OCI-LY7 (cell line): ENCODE measurements at regions not wholly inside any gene's neighbourhood (a gene's known extent, or its start where the extent isn't known, plus 50 kb on each side); places are given as distances from the start of the nearest gene placed in this dataset.

ENCODE experiments used
- BruUV-seq: library from RNA; stranded (reverse); fragments of 400-500 nt; replicated peaks from 2 replicates; lab custom pipeline; 2021; lab: Mats Ljungman, UMichigan
- CTCF ChIA-PET: fragments of 300-600 bp; sonication (Branson Sonifier 250); formaldehyde crosslinking; loops from one replicate; lab custom pipeline; 2022; ENCODE audit warnings: antibody characterized with exemption; ENCODE audit not compliant: unreplicated experiment; lab: Charles Lee
- POLR2A ChIA-PET: fragments of 300-600 bp; sonication (Branson Sonifier 250); formaldehyde crosslinking; loops from one replicate; lab custom pipeline; 2022; ENCODE audit warnings: antibody characterized with exemption; lab: Charles Lee
- DNase-seq: peaks from one replicate; pipeline ENCODE4 v3.0.0-alpha.2; 2015; ENCODE audit warnings: low spot score
- H2AFZ ChIP-seq: fragments of 200-600 bp; sonication (generic), shearing (Covaris generic); 2 replicates; pipeline ENCODE4 v1.6.1; 2014; ENCODE audit warnings: mild to moderate bottlenecking, antibody characterized with exemption, low read length, moderate library complexity
- H3K27ac ChIP-seq: fragments of 200-600 bp; sonication (generic); 2 replicates; pipeline ENCODE4 v1.5.1; 2014; ENCODE audit warnings: mixed run types, low read depth, mild to moderate bottlenecking, moderate library complexity, low read length, inconsistent platforms; ENCODE audit not compliant: poor library complexity, severe bottlenecking
- H3K36me3 ChIP-seq: fragments of 200-600 bp; sonication (generic); 2 replicates; pipeline ENCODE4 v1.6.1; 2014; ENCODE audit warnings: mild to moderate bottlenecking, antibody characterized with exemption, low read length, moderate library complexity, mixed read lengths; ENCODE audit not compliant: insufficient read depth
- H3K4me1 ChIP-seq: fragments of 200-600 bp; sonication (generic); 2 replicates; pipeline ENCODE4 v1.5.1; 2014; ENCODE audit warnings: mild to moderate bottlenecking, low read length; ENCODE audit not compliant: insufficient read depth, poor library complexity, severe bottlenecking
- H3K4me2 ChIP-seq: fragments of 200-600 bp; sonication (generic); 2 replicates; pipeline ENCODE4 v1.6.1; 2014; ENCODE audit warnings: mild to moderate bottlenecking, low read length
- H3K4me3 ChIP-seq: fragments of 200-600 bp; sonication (generic); 2 replicates; pipeline ENCODE4 v1.5.1; 2014; ENCODE audit warnings: mild to moderate bottlenecking, low read depth, low read length; ENCODE audit not compliant: poor library complexity, severe bottlenecking
- H3K79me2 ChIP-seq: fragments of 200-600 bp; sonication (generic); 2 replicates; pipeline ENCODE4 v1.6.1; 2016; ENCODE audit warnings: low read depth, mild to moderate bottlenecking, low read length, moderate library complexity, mixed read lengths; ENCODE audit not compliant: insufficient read depth
- H3K9me2 ChIP-seq: fragments of 200-600 bp; sonication (generic); 2 replicates; pipeline ENCODE4 v1.6.1; 2016; ENCODE audit warnings: mild to moderate bottlenecking, low read length, mixed read lengths; ENCODE audit not compliant: insufficient read depth
- H3K9me3 ChIP-seq: fragments of 200-600 bp; sonication (generic); 2 replicates; pipeline ENCODE4 v1.6.1; 2014; ENCODE audit warnings: mild to moderate bottlenecking, mixed run types, low read length, mixed read lengths
- H4K20me1 ChIP-seq: fragments of 200-600 bp; sonication (generic); 2 replicates; pipeline ENCODE4 v1.6.1; 2014; ENCODE audit warnings: mild to moderate bottlenecking, antibody characterized with exemption, low read length, moderate library complexity, mixed read lengths; ENCODE audit not compliant: insufficient read depth
- CTCF ChIP-seq: fragments of 200-600 bp; sonication (generic); conservative IDR thresholded peaks from 2 replicates; pipeline ENCODE4 v1.5.1; 2014; ENCODE audit warnings: mild to moderate bottlenecking, antibody characterized with exemption, low read length, moderate library complexity, mixed read lengths
- EZH2phosphoT487 ChIP-seq: fragments of 200-600 bp; sonication (generic); IDR thresholded peaks from 2 replicates; pipeline ENCODE4 v1.6.1; 2018; ENCODE audit warnings: low read depth, borderline replicate concordance, mild to moderate bottlenecking, mixed run types, antibody characterized with exemption, low read length, moderate library complexity, mixed read lengths
- intact Hi-C: fragments of 100-400 bp; cut with micrococcal nuclease; formaldehyde crosslinking; loops from one replicate; pipeline ENCODE4 v1.10.0; 2022; ENCODE audit not compliant: unreplicated experiment

GRCh38 chr4:106604319-106605051 lies 235.9 kb upstream of the GIMD1 start:
- ChIA-PET CTCF (no interaction called here), POLR2A (no interaction called here)
- BruUV-seq, result no TSS peak
- Histone ChIP-seq H2AFZ (no peak overlapping the region), H3K9me2 (no peaks in the 10 kb centered on the region; the same call in 1 of the 2 replicates), H3K9me3 (no peaks in the 10 kb centered on the region), H3K4me3 (no peak overlapping the region), H3K4me1 (no peaks in the 10 kb centered on the region), H4K20me1 (no peaks in the 10 kb centered on the region), H3K79me2 (no peaks in the 10 kb centered on the region), H3K27ac (no peak overlapping the region), H3K36me3 (no peaks in the 10 kb centered on the region), H3K4me2 (no peak overlapping the region)
- intact Hi-C loops, result no loop called here
- TF ChIP-seq EZH2phosphoT487 (no peak), CTCF (no peak)
- no peak for DNase-seq

DNA sequence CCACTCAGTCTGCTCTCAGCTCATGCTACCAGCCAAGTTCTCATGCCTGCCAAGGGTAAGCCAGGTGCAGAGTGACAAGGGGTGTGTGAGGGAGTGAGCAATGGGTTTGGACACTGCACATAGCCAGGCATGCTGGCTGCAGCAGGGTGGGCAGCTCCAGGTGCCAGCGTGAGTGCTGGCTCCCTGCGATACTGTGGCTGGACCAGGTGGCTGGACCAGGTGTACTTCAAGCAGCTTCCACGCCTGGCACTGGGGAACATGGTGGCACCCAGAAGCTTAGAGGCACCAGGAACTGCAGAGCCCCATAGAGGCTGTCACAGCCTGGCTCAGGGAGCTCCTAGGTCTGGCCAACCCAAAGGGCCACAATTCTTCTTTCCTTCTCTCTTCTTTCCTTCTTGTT lies 234.9 kb upstream of the GIMD1 start:
- TF ChIP-seq CTCF, result no peak
- TF ChIP-seq EZH2phosphoT487, result no peak
- H4K20me1 ChIP-seq, result no peaks in the 10 kb centered on the region
- H3K9me2 ChIP-seq, result no peaks in the 10 kb centered on the region; the same call in 1 of the 2 replicates
- no peak overlapping the region for H3K27ac ChIP-seq
- H3K4me3 ChIP-seq, result no peak overlapping the region
- H2AFZ ChIP-seq, result no peak overlapping the region
- POLR2A ChIA-PET, result no interaction called here
- DNase-seq, result no peak
- CTCF ChIA-PET, result no interaction called here
- H3K4me2 ChIP-seq, result no peak overlapping the region
- H3K36me3 ChIP-seq, result no peaks in the 10 kb centered on the region
- BruUV-seq, result no TSS peak
- intact Hi-C loops, result no loop called here
- H3K4me1 ChIP-seq, result no peaks in the 10 kb centered on the region
- no peaks in the 10 kb centered on the region for H3K9me3 ChIP-seq
- H3K79me2 ChIP-seq, result no peaks in the 10 kb centered on the region

GRCh38 chr4:106602711-106603110 lies 234.1 kb upstream of the GIMD1 start:
- no peaks in the 10 kb centered on the region for H3K9me3 ChIP-seq
- DNase-seq, result no peak
- intact Hi-C loops, result no loop called here
- no peak overlapping the region for H3K4me3 ChIP-seq
- H3K4me1 ChIP-seq, result no peaks in the 10 kb centered on the region
- ChIA-PET POLR2A (interaction anchor here (0.6 kb wide), 1 partner anchor 46 kb away, joined by 4 read pairs; no protein-coding TSS in a partner anchor), CTCF (no interaction called here)
- H3K79me2 ChIP-seq, result no peaks in the 10 kb centered on the region
- no peaks in the 10 kb centered on the region for H4K20me1 ChIP-seq
- no peak overlapping the region for H3K27ac ChIP-seq
- no peaks in the 10 kb centered on the region; the same call in 1 of the 2 replicates for H3K9me2 ChIP-seq
- no peaks in the 10 kb centered on the region for H3K36me3 ChIP-seq
- TF ChIP-seq CTCF (no peak), EZH2phosphoT487 (no peak)
- no peak overlapping the region for H2AFZ ChIP-seq
- no TSS peak for BruUV-seq
- no peak overlapping the region for H3K4me2 ChIP-seq
